ENCODE measurements at regions not wholly inside any gene's neighbourhood (a gene's known extent, or its start where the extent isn't known, plus 50 kb on each side); places are given as distances from the start of the nearest gene placed in this dataset.

DNA sequence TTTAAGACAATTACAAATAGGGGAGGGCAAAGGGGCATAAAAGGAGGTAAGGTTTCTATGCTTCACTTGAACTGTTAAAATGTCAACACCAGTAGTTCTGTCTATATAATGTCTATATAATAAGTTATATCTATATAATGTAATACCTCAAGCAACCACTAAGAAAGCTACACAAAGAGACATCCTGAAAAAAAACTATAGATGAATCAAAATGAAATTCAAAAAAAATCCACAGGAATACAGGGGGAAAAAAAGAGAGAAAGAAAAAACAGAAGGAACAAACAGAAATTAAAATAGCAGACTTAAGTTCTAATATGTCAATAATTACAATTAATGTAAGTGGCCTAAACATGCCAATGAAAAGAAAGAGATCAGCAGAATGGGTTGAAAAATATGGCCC, 186.0 kb downstream of the KCTD15 start:
- TF ChIP-seq, protein P1, sequence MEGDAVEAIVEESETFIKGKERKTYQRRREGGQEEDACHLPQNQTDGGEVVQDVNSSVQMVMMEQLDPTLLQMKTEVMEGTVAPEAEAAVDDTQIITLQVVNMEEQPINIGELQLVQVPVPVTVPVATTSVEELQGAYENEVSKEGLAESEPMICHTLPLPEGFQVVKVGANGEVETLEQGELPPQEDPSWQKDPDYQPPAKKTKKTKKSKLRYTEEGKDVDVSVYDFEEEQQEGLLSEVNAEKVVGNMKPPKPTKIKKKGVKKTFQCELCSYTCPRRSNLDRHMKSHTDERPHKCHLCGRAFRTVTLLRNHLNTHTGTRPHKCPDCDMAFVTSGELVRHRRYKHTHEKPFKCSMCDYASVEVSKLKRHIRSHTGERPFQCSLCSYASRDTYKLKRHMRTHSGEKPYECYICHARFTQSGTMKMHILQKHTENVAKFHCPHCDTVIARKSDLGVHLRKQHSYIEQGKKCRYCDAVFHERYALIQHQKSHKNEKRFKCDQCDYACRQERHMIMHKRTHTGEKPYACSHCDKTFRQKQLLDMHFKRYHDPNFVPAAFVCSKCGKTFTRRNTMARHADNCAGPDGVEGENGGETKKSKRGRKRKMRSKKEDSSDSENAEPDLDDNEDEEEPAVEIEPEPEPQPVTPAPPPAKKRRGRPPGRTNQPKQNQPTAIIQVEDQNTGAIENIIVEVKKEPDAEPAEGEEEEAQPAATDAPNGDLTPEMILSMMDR (IDR thresholded peaks at IDR 0.05; ENCODE audit: borderline replicate concordance, extremely low read depth, low read length, poor library complexity, severe bottlenecking), result no peak
- no peak for TF ChIP-seq EZH2 (IDR thresholded peaks at IDR 0.05; ENCODE audit: borderline replicate concordance, low read depth, low read length, severe bottlenecking)
